H1 (cell line): ENCODE measurements at regions not wholly inside any gene's neighbourhood (a gene's known extent, or its start where the extent isn't known, plus 50 kb on each side); places are given as distances from the start of the nearest gene placed in this dataset.

ENCODE experiments used
- CTCF ChIA-PET: fragments of 300-600 bp; sonication (Branson Sonifier 250); formaldehyde crosslinking; loops from one replicate; lab custom pipeline; 2021; ENCODE audit not compliant: partially characterized antibody; lab: Charles Lee
- POLR2A ChIA-PET: fragments of 300-600 bp; sonication (Branson Sonifier 250); formaldehyde crosslinking; loops from one replicate; lab custom pipeline; 2021; ENCODE audit warnings: inconsistent platforms; ENCODE audit not compliant: partially characterized antibody; lab: Charles Lee
- DNase-seq, 2 experiments: peaks; one replicate each; pipeline versions ENCODE4 v3.0.0 to v3.0.0-alpha.2; 2010 to 2022; ENCODE audit warnings: low spot score in 2 of 2, low read depth in 1 of 2, mixed read lengths in 1 of 2
- FAIRE-seq: peaks from 2 replicates; lab custom pipeline; 2011; peaks lifted over from hg19 to GRCh38; lab: Jason Lieb, UNC
- H2AFZ ChIP-seq: 2 replicates; pipeline ENCODE4 v1.8.1; 2012; ENCODE audit warnings: low read length, inconsistent platforms
- H2AK5ac ChIP-seq: 2 replicates; pipeline ENCODE4 v1.6.1; 2013; ENCODE audit warnings: low read depth, low read length
- H2BK120ac ChIP-seq: replicated peaks from 2 replicates; pipeline ENCODE3; 2013; ENCODE audit warnings: low read depth, low read length, inconsistent platforms
- H2BK12ac ChIP-seq: 2 replicates; pipeline ENCODE4 v1.6.1; 2013; ENCODE audit warnings: low read depth, low read length
- H2BK15ac ChIP-seq: 2 replicates; pipeline ENCODE4 v1.6.1; 2013; ENCODE audit warnings: low read length
- H2BK20ac ChIP-seq: 2 replicates; pipeline ENCODE4 v1.6.1; 2013; ENCODE audit warnings: low read length
- H2BK5ac ChIP-seq: 2 replicates; pipeline ENCODE4 v1.6.1; 2013; ENCODE audit warnings: low read depth, low read length
- H3K14ac ChIP-seq: 2 replicates; pipeline ENCODE4 v1.6.1; 2013; ENCODE audit warnings: inconsistent platforms; ENCODE audit not compliant: insufficient read length
- H3K18ac ChIP-seq: 2 replicates; pipeline ENCODE4 v1.6.1; 2013; ENCODE audit warnings: low read length; ENCODE audit errors: extremely low read depth
- H3K23ac ChIP-seq: 2 replicates; pipeline ENCODE4 v1.6.1; 2013; ENCODE audit warnings: inconsistent platforms; ENCODE audit not compliant: insufficient read length
- H3K23me2 ChIP-seq: 2 replicates; pipeline ENCODE4 v1.6.1; 2013; ENCODE audit warnings: low read depth, low read length
- H3K27ac ChIP-seq: 2 replicates; pipeline ENCODE4 v1.6.1; 2011; ENCODE audit warnings: low read depth, low read length, inconsistent platforms
- H3K27me3 ChIP-seq, 4 experiments: replicated peaks in 1 of 4; 1 replicate in 1 of 4; 2 replicates in 3 of 4; pipeline versions ENCODE4 v1.6.1 to v1.8.1; 2011 to 2013; ENCODE audit warnings: low read length in 3 of 4, mild to moderate bottlenecking in 3 of 4, inconsistent platforms in 2 of 4, mixed read lengths in 2 of 4, moderate library complexity in 1 of 4; ENCODE audit not compliant: control insufficient read depth in 3 of 4, insufficient read depth in 3 of 4; ENCODE audit errors: extremely low read depth in 1 of 4
- H3K36me3 ChIP-seq, 4 experiments: 2 replicates each; pipeline versions ENCODE4 v1.6.1 to v1.8.1; 2011 to 2013; ENCODE audit warnings: mild to moderate bottlenecking in 4 of 4, low read length in 3 of 4, moderate library complexity in 2 of 4, control low read depth in 1 of 4, inconsistent platforms in 1 of 4; ENCODE audit not compliant: insufficient read depth in 4 of 4, control insufficient read depth in 2 of 4
- H3K4ac ChIP-seq: replicated peaks from 2 replicates; pipeline ENCODE3; 2013; ENCODE audit warnings: low read length, low read depth, mixed read lengths, inconsistent platforms; ENCODE audit not compliant: insufficient read length
- H3K4me1 ChIP-seq, 4 experiments: replicated peaks in 1 of 4; 1 replicate in 1 of 4; 2 replicates in 3 of 4; pipeline versions ENCODE4 v1.6.1 to v1.8.1; 2011 to 2013; ENCODE audit warnings: low read length in 3 of 4, inconsistent platforms in 2 of 4, mixed read lengths in 1 of 4; ENCODE audit not compliant: insufficient read depth in 4 of 4, control insufficient read depth in 3 of 4
- H3K4me2 ChIP-seq, 2 experiments: 2 replicates each; pipeline versions ENCODE4 v1.6.1 to v1.8.1; 2011 to 2013; ENCODE audit warnings: low read depth in 2 of 2, low read length in 2 of 2, control low read depth in 1 of 2, inconsistent platforms in 1 of 2, mild to moderate bottlenecking in 1 of 2; ENCODE audit not compliant: insufficient read depth in 1 of 2
- H3K4me3 ChIP-seq, 4 experiments: fragments of 200-600, 300-600 bp in 1 of 4; sonication (generic), shearing (Covaris generic), sonication (Bioruptor Twin) in 1 of 4; 2 replicates each; pipeline versions ENCODE4 v1.5.1 to v1.8.1; 2011 to 2016; ENCODE audit warnings: low read length in 4 of 4, low read depth in 3 of 4, control low read depth in 2 of 4, inconsistent platforms in 2 of 4, mild to moderate bottlenecking in 2 of 4, mixed read lengths in 1 of 4, moderate library complexity in 1 of 4; ENCODE audit not compliant: insufficient read depth in 2 of 4; ENCODE audit errors: extremely low read depth in 1 of 4
- H3K56ac ChIP-seq: replicated peaks from 2 replicates; pipeline ENCODE3; 2013; ENCODE audit warnings: low read depth, mild to moderate bottlenecking, mixed read lengths, low read length, inconsistent platforms; ENCODE audit not compliant: insufficient read length
- H3K79me1 ChIP-seq: 2 replicates; pipeline ENCODE4 v1.6.1; 2013; ENCODE audit warnings: low read depth, low read length, control low read depth
- H3K79me2 ChIP-seq, 2 experiments: 2 replicates each; pipeline versions ENCODE4 v1.6.1 to v1.8.1; 2012 to 2013; ENCODE audit warnings: low read length in 2 of 2, mild to moderate bottlenecking in 2 of 2, inconsistent platforms in 1 of 2; ENCODE audit not compliant: insufficient read depth in 2 of 2, control insufficient read depth in 1 of 2
- H3K9ac ChIP-seq, 4 experiments: replicated peaks in 1 of 4; 1 replicate in 1 of 4; 2 replicates in 3 of 4; pipeline versions ENCODE4 v1.6.1 to v1.8.1; 2011 to 2013; ENCODE audit warnings: low read depth in 3 of 4, low read length in 3 of 4, control low read depth in 2 of 4, mild to moderate bottlenecking in 2 of 4, moderate library complexity in 2 of 4, inconsistent platforms in 1 of 4; ENCODE audit errors: extremely low read depth in 1 of 4
- H3K9me3 ChIP-seq, 2 experiments: 2 replicates each; pipeline versions ENCODE4 v1.6.1 to v1.8.1; 2012 to 2013; ENCODE audit warnings: mild to moderate bottlenecking in 2 of 2, moderate library complexity in 2 of 2, control low read depth in 1 of 2, inconsistent platforms in 1 of 2, low read depth in 1 of 2, low read length in 1 of 2, mixed read lengths in 1 of 2; ENCODE audit not compliant: insufficient read depth in 2 of 2
- H4K20me1 ChIP-seq, 2 experiments: replicated peaks in 1 of 2; 2 replicates each; pipeline versions ENCODE3 to v1.8.1; 2011 to 2013; ENCODE audit warnings: inconsistent platforms in 2 of 2, low read length in 2 of 2, mild to moderate bottlenecking in 1 of 2; ENCODE audit not compliant: insufficient read depth in 2 of 2, control insufficient read depth in 1 of 2
- H4K5ac ChIP-seq: 2 replicates; pipeline ENCODE4 v1.6.1; 2013; ENCODE audit warnings: low read length, low read depth, mixed read lengths, inconsistent platforms; ENCODE audit not compliant: insufficient read length
- H4K8ac ChIP-seq: 2 replicates; pipeline ENCODE4 v1.8.0; 2013; ENCODE audit warnings: mild to moderate bottlenecking, moderate library complexity, low read length, inconsistent platforms; ENCODE audit not compliant: insufficient read depth; ENCODE audit errors: extremely low read depth
- H4K91ac ChIP-seq: replicated peaks from 2 replicates; pipeline ENCODE3; 2013; ENCODE audit warnings: low read length, mixed read lengths, inconsistent platforms; ENCODE audit not compliant: insufficient read length
- ASH2L ChIP-seq: fragments of 200-600, 300-600 bp; sonication (generic); IDR thresholded peaks from one replicate; pipeline ENCODE4 v1.7.1; 2017; ENCODE audit warnings: low read length
- BACH1 ChIP-seq: IDR thresholded peaks from 2 replicates; pipeline ENCODE4 v1.6.1; 2012; ENCODE audit warnings: low read length, improper control_type of control experiment
- GABPA ChIP-seq: IDR thresholded peaks from 2 replicates; pipeline ENCODE4 v1.6.1; 2011; ENCODE audit warnings: mild to moderate bottlenecking, low read length, moderate library complexity, borderline replicate concordance; ENCODE audit not compliant: insufficient read depth
- KDM1A ChIP-seq: fragments of 200-600, 300-600 bp; sonication (generic); IDR thresholded peaks from 2 replicates; pipeline ENCODE4 v1.7.1; 2016; ENCODE audit warnings: mild to moderate bottlenecking, low read length, borderline replicate concordance
- KDM4A ChIP-seq: IDR thresholded peaks from one replicate; pipeline ENCODE4 v1.7.1; 2012; ENCODE audit warnings: low read depth, mild to moderate bottlenecking, moderate library complexity, low read length, inconsistent platforms; ENCODE audit not compliant: severe bottlenecking
- KDM5A ChIP-seq: fragments of 200-600 bp; IDR thresholded peaks from 2 replicates; pipeline ENCODE4 v1.7.1; 2012; ENCODE audit warnings: mild to moderate bottlenecking, low read length, inconsistent platforms, mixed read lengths
- POLR2A ChIP-seq, 2 experiments: IDR thresholded peaks; 1 replicate in 1 of 2; 2 replicates in 1 of 2; pipeline ENCODE4 v1.6.1; 2011; ENCODE audit warnings: low read depth in 2 of 2, low read length in 2 of 2, mild to moderate bottlenecking in 2 of 2; ENCODE audit errors: control extremely low read depth in 1 of 2
- SAP30 ChIP-seq: fragments of 300-600 bp; sonication (generic); IDR thresholded peaks from 2 replicates; pipeline ENCODE4 v1.7.1; 2012; ENCODE audit warnings: low read length, moderate library complexity, mild to moderate bottlenecking, inconsistent platforms; ENCODE audit not compliant: insufficient read depth, insufficient replicate concordance
- SIRT6 ChIP-seq: IDR thresholded peaks from one replicate; pipeline ENCODE4 v1.7.1; 2012; ENCODE audit warnings: low read length, inconsistent platforms
- TAF7 ChIP-seq: optimal IDR thresholded peaks from 2 replicates; pipeline ENCODE3; 2011; ENCODE audit warnings: low read depth, mild to moderate bottlenecking, inconsistent platforms, low read length, moderate library complexity, borderline replicate concordance
- WGBS, 2 experiments: shearing (Covaris generic) in 1 of 2; methylation state at CpG; one replicate each; pipeline versions ENCODE4 v1.1.6 to v1.1.7; 2013 to 2015; ENCODE audit warnings: low lambda C conversion rate in 2 of 2, mixed read lengths in 2 of 2, inconsistent platforms in 1 of 2, low coverage in 1 of 2, missing lambda C conversion rate in 1 of 2; ENCODE audit not compliant: insufficient replicate concordance in 2 of 2, insufficient coverage in 1 of 2, insufficient read length in 1 of 2; ENCODE audit errors: extremely low coverage in 1 of 2, missing lambda C conversion rate in 1 of 2; 5-methylcytosine and 5-hydroxymethylcytosine counted together

- Histone ChIP-seq H3K9ac (no peak overlapping the region), H2BK5ac (no peak overlapping the region), H3K23me2 (no peaks in the 10 kb centered on the region), H2BK12ac (no peak overlapping the region), H3K79me2 (no peaks in the 10 kb centered on the region), H3K27me3 (no peaks in the 10 kb centered on the region), H4K20me1 (no peaks in the 10 kb centered on the region), H3K4me1 (no peaks in the 10 kb centered on the region), H3K9me3 (peaks cover 2 to 3% of the 10 kb centered on the region in 2 experiments; a peak in 1 of 4 replicates), H2BK15ac (no peak overlapping the region), H3K79me1 (no peaks in the 10 kb centered on the region)
- 66% methylated on average over 3 of the region's 3 CpGs; no CpG with 5 or more reads in 1 of the 2 experiments for WGBS, 2 experiments
- TF ChIP-seq POLR2A (IDR thresholded peaks at IDR 0.05; ENCODE audit: control extremely low read depth in 1 of 2, low read depth in 2 of 2, low read length in 2 of 2) (no peak), KDM5A (no peak), GABPA (no peak), BACH1 (no peak), KDM4A (no peak), TAF7 (no peak), KDM1A (no peak), ASH2L (no peak), SAP30 (no peak), SIRT6 (no peak)
- TF ChIP-seq, all 59 proteins: peak for 0
- H3K4ac ChIP-seq: no peak overlapping the region
- no peak overlapping the region for H4K5ac ChIP-seq
- no peak overlapping the region for H2BK20ac ChIP-seq
- H4K8ac ChIP-seq: no peak overlapping the region
- H2BK120ac ChIP-seq: no peak overlapping the region
- H3K27ac ChIP-seq: no peak overlapping the region
- no peak overlapping the region for H3K4me2 ChIP-seq
- no peak overlapping the region for H3K23ac ChIP-seq
- H2AK5ac ChIP-seq: no peak overlapping the region
- no peak overlapping the region for H3K56ac ChIP-seq
- no peak overlapping the region for H3K14ac ChIP-seq
- no peak for DNase-seq
- POLR2A ChIA-PET: no interaction called here
- H2AFZ ChIP-seq: no peak overlapping the region
- H4K91ac ChIP-seq: no peak overlapping the region
- CTCF ChIA-PET: interaction anchor here (1.0 to 4.8 kb wide), 2 partner anchors 17 to 30 kb away, joined by 3 to 24 read pairs; no protein-coding TSS in a partner anchor
- H3K4me3 ChIP-seq: no peak overlapping the region
- FAIRE-seq: no peak
- no peak overlapping the region for H3K18ac ChIP-seq
- H3K36me3 ChIP-seq: no peaks in the 10 kb centered on the region
These were observed 127.8 kb upstream of the HABP2 start for GRCh38 chr10:113425008-113425407.
